MM.1S (cell line): ENCODE measurements at regions not wholly inside any gene's neighbourhood (a gene's known extent, or its start where the extent isn't known, plus 50 kb on each side); places are given as distances from the start of the nearest gene placed in this dataset.

Source experiments
- CTCF ChIP-seq: fragments of 300-600 bp; sonication (generic); IDR thresholded peaks from 2 replicates; pipeline ENCODE4 v1.5.1; 2016; ENCODE audit warnings: antibody characterized with exemption, low read length, mixed read lengths
- EZH2 ChIP-seq: fragments of 300-600 bp; sonication (generic); optimal IDR thresholded peaks from 2 replicates; pipeline ENCODE3; 2017; ENCODE audit warnings: low read depth, mild to moderate bottlenecking, antibody characterized with exemption, low read length, mixed read lengths

GRCh38 chr13:31878495-31878894, 139.2 kb downstream of the RXFP2 start:
- TF ChIP-seq CTCF (no peak), EZH2 (no peak)
